ENCODE measurements at regions not wholly inside any gene's neighbourhood (a gene's known extent, or its start where the extent isn't known, plus 50 kb on each side); places are given as distances from the start of the nearest gene placed in this dataset.

DNA sequence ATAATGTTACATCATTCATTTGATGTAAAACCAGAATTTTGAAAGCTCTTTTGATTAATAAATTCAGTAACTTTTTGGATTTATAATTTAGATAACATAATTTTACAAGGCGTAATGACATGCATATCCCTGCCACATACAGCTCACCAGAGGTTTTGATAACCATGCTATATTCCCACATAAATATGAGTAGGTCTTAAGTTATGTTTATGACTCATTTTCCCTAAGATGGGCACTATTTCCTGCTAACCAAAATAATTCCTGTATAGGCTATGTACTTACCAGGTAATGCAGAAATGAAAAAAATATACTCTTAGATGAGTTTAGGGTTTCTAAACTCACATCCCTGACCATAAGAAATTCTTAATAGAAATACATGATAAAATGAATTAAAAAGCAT, 93.9 kb upstream of the EDIL3 start:
- Mint-ChIP-seq H3K27me3 (ENCODE audit: low read depth in 2 of 2) (no peaks in the 10 kb centered on the region), H3K4me1 (no peaks in the 10 kb centered on the region), H3K9me3 (peaks cover 8 to 15% of the 10 kb centered on the region in 2 donors), H3K4me3 (no peak overlapping the region), H3K27ac (no peak overlapping the region), H3K36me3 (no peaks in the 10 kb centered on the region)
- Histone ChIP-seq H3K9me3 (ENCODE audit: control insufficient read depth, insufficient read depth, low read length) (no peaks in the 10 kb centered on the region), H3K36me3 (ENCODE audit: control insufficient read depth, insufficient read depth, low read length) (no peaks in the 10 kb centered on the region), H3K4me1 (ENCODE audit: control insufficient read depth, insufficient read depth, low read length) (no peaks in the 10 kb centered on the region), H3K27me3 (ENCODE audit: control insufficient read depth, insufficient read depth, low read length) (no peaks in the 10 kb centered on the region), H3K4me3 (ENCODE audit: low read length) (no peak overlapping the region), H3K27ac (ENCODE audit: low read length) (no peak overlapping the region)
- TF ChIP-seq CTCF (IDR thresholded peaks at IDR 0.05), result no peak
- intact Hi-C loops (cut with micrococcal nuclease), result no loop called here
- ATAC-seq (no peak), DNase-seq (no peak)
- WGBS (ENCODE audit: insufficient coverage), result no CpG with 5 or more reads among the region's 1 CpG

GRCh38 chr5:84477485-84477884, 92.8 kb upstream of the EDIL3 start:
- ATAC-seq, result no peak
- Histone ChIP-seq H3K36me3 (ENCODE audit: control insufficient read depth, insufficient read depth, low read length) (no peaks in the 10 kb centered on the region), H3K4me3 (ENCODE audit: low read length) (no peak overlapping the region), H3K27ac (ENCODE audit: low read length) (no peak overlapping the region), H3K9me3 (ENCODE audit: control insufficient read depth, insufficient read depth, low read length) (no peaks in the 10 kb centered on the region), H3K27me3 (ENCODE audit: control insufficient read depth, insufficient read depth, low read length) (no peaks in the 10 kb centered on the region), H3K4me1 (ENCODE audit: control insufficient read depth, insufficient read depth, low read length) (no peaks in the 10 kb centered on the region)
- no peaks in the 10 kb centered on the region for H3K4me1 Mint-ChIP-seq
- H3K36me3 Mint-ChIP-seq, result no peaks in the 10 kb centered on the region
- no peak overlapping the region for H3K27ac Mint-ChIP-seq
- no peak for TF ChIP-seq CTCF (IDR thresholded peaks at IDR 0.05)
- peaks cover 5 to 23% of the 10 kb centered on the region in 2 donors for H3K9me3 Mint-ChIP-seq
- intact Hi-C loops (cut with micrococcal nuclease), result no loop called here
- H3K27me3 Mint-ChIP-seq (ENCODE audit: low read depth in 2 of 2), result no peaks in the 10 kb centered on the region
- DNase-seq, result no peak
- no peak overlapping the region for H3K4me3 Mint-ChIP-seq
- WGBS (ENCODE audit: insufficient coverage), result 82% methylated on average over 2 of the region's 2 CpGs

DNA sequence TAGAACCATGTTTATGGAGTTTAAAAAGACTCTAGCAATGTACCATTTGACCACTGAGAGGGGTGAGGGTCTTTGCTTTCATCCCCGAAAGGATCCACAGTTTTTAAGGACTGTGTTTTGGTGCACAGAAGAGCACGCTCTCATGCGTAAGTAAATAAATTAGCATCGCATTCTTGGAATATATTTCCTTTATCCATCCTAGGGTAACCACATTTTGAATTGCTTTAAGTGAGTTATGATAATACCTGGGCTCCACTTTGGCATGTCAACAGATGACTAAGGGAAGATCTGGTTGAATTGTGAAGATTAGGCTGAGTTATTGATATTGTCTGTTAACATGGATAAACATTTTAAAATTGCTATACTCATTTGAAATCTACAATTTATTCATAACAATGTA, 89.4 kb upstream of the EDIL3 start:
- no peaks in the 10 kb centered on the region for H3K9me3 ChIP-seq (ENCODE audit: control insufficient read depth, insufficient read depth, low read length)
- H3K27me3 ChIP-seq (ENCODE audit: control insufficient read depth, insufficient read depth, low read length), result no peaks in the 10 kb centered on the region
- Mint-ChIP-seq H3K27me3 (ENCODE audit: low read depth in 2 of 2) (no peaks in the 10 kb centered on the region), H3K4me1 (no peaks in the 10 kb centered on the region), H3K4me3 (no peak overlapping the region), H3K9me3 (peaks cover 14 to 32% of the 10 kb centered on the region in 2 donors), H3K27ac (no peak overlapping the region), H3K36me3 (no peaks in the 10 kb centered on the region)
- H3K27ac ChIP-seq (ENCODE audit: low read length), result no peak overlapping the region
- no peak overlapping the region for H3K4me3 ChIP-seq (ENCODE audit: low read length)
- H3K4me1 ChIP-seq (ENCODE audit: control insufficient read depth, insufficient read depth, low read length), result no peaks in the 10 kb centered on the region
- no peak for TF ChIP-seq CTCF (IDR thresholded peaks at IDR 0.05)
- H3K36me3 ChIP-seq (ENCODE audit: control insufficient read depth, insufficient read depth, low read length), result no peaks in the 10 kb centered on the region
- ATAC-seq (no peak), DNase-seq (no peak)
- 94% methylated on average over 2 of the region's 4 CpGs for WGBS (ENCODE audit: insufficient coverage)
- intact Hi-C loops (cut with micrococcal nuclease), result no loop called here

DNA sequence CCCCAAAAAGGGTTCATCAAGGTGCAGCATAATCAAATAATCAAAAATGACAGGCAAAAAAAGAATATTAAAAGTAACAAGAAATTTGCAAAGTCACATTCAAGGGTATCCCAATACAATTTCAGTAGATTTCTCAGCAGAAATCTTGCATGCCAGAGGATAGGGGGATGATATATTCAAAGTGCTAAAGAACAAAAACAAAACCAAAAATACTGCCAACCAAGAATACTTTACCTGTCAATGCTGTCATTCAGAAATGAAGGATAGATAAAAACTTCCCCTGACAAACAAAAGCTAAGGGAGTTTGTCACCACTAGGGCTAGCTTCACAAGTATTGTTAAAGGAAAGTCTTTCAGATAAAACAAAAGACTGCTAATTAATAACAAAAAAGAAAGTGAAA, 68.7 kb upstream of the EDIL3 start:
- no peaks in the 10 kb centered on the region for H3K4me1 ChIP-seq (ENCODE audit: control insufficient read depth, insufficient read depth, low read length)
- Mint-ChIP-seq H3K36me3 (peaks cover 10% of the 10 kb centered on the region), H3K9me3 (peaks cover 15 to 19% of the 10 kb centered on the region in 2 donors), H3K27ac (no peak overlapping the region), H3K4me3 (no peak overlapping the region), H3K27me3 (ENCODE audit: low read depth in 2 of 2) (no peaks in the 10 kb centered on the region), H3K4me1 (no peaks in the 10 kb centered on the region)
- ATAC-seq (no peak), DNase-seq (no peak)
- no peaks in the 10 kb centered on the region for H3K27me3 ChIP-seq (ENCODE audit: control insufficient read depth, insufficient read depth, low read length)
- TF ChIP-seq CTCF (IDR thresholded peaks at IDR 0.05), result no peak
- no peak overlapping the region for H3K27ac ChIP-seq (ENCODE audit: low read length)
- intact Hi-C loops (cut with micrococcal nuclease), result no loop called here
- H3K4me3 ChIP-seq (ENCODE audit: low read length), result no peak overlapping the region
- H3K36me3 ChIP-seq (ENCODE audit: control insufficient read depth, insufficient read depth, low read length), result no peaks in the 10 kb centered on the region
- H3K9me3 ChIP-seq (ENCODE audit: control insufficient read depth, insufficient read depth, low read length), result peaks cover 5% of the 10 kb centered on the region
